ENCODE measurements at regions not wholly inside any gene's neighbourhood (a gene's known extent, or its start where the extent isn't known, plus 50 kb on each side); places are given as distances from the start of the nearest gene placed in this dataset.

- TF ChIP-seq CTCF (IDR thresholded peaks at IDR 0.05; ENCODE audit: low read depth, low read length) (no peak), EZH2phosphoT487 (IDR thresholded peaks at IDR 0.05; ENCODE audit: low read depth) (no peak)
These were observed 114.8 kb upstream of the WDR11 start for GRCh38 chr10:120736377-120736776.
